ENCODE measurements at regions not wholly inside any gene's neighbourhood (a gene's known extent, or its start where the extent isn't known, plus 50 kb on each side); places are given as distances from the start of the nearest gene placed in this dataset.

- Histone ChIP-seq H3K27ac (ENCODE audit: low read length) (no peak overlapping the region), H3K4me1 (ENCODE audit: low read length) (peaks cover 40% of the 10 kb centered on the region), H2AFZ (ENCODE audit: low read depth, low read length) (0 out of 2 replicates have a peak overlapping the region, but pooled peaks have one; percentile 64), H3K4me2 (ENCODE audit: low read length) (no peak overlapping the region), H4K20me1 (ENCODE audit: insufficient read depth, low read length) (no peaks in the 10 kb centered on the region), H3K9me3 (ENCODE audit: insufficient read depth, low read length) (no peaks in the 10 kb centered on the region), H3K79me2 (ENCODE audit: low read length) (no peaks in the 10 kb centered on the region), H3K4me3 (ENCODE audit: low read length) (no peak overlapping the region), H3K27me3 (ENCODE audit: low read depth, low read length) (no peaks in the 10 kb centered on the region), H3K36me3 (replicated peaks; ENCODE audit: low read depth, low read length) (no peaks in the 10 kb centered on the region), H3K9ac (ENCODE audit: low read length) (no peak overlapping the region)
- TF ChIP-seq CTCF (IDR thresholded peaks at IDR 0.05; ENCODE audit: low read depth, low read length): no peak
These were observed 782.5 kb upstream of the INTU start for GRCh38 chr4:126850286-126850685.

- H3K4me3 ChIP-seq (ENCODE audit: low read length): no peak overlapping the region
- no peak overlapping the region for H2AFZ ChIP-seq (ENCODE audit: low read depth, low read length)
- no peak overlapping the region for H3K9ac ChIP-seq (ENCODE audit: low read length)
- TF ChIP-seq CTCF (IDR thresholded peaks at IDR 0.05; ENCODE audit: low read depth, low read length): no peak
- TF ChIP-seq EZH2phosphoT487 (IDR thresholded peaks at IDR 0.05; ENCODE audit: low read depth): no peak
- H3K79me2 ChIP-seq (ENCODE audit: low read length): no peaks in the 10 kb centered on the region
- H4K20me1 ChIP-seq (ENCODE audit: insufficient read depth, low read length): no peaks in the 10 kb centered on the region
- H3K4me1 ChIP-seq (ENCODE audit: low read length): peaks cover 40% of the 10 kb centered on the region
- H3K27ac ChIP-seq (ENCODE audit: low read length): no peak overlapping the region
- H3K4me2 ChIP-seq (ENCODE audit: low read length): no peak overlapping the region
- no peaks in the 10 kb centered on the region for H3K36me3 ChIP-seq (replicated peaks; ENCODE audit: low read depth, low read length)
- H3K27me3 ChIP-seq (ENCODE audit: low read depth, low read length): no peaks in the 10 kb centered on the region
- no peaks in the 10 kb centered on the region for H3K9me3 ChIP-seq (ENCODE audit: insufficient read depth, low read length)
These were observed 781.4 kb upstream of the INTU start for GRCh38 chr4:126851391-126851790.

- H3K4me2 ChIP-seq (ENCODE audit: low read length): peak overlapping the region; percentile 34
- no peak overlapping the region for H3K4me3 ChIP-seq (ENCODE audit: low read length)
- no peak overlapping the region for H3K9ac ChIP-seq (ENCODE audit: low read length)
- 0 out of 2 replicates have a peak overlapping the region, but pooled peaks have one; percentile 1 for H2AFZ ChIP-seq (ENCODE audit: low read depth, low read length)
- H3K4me1 ChIP-seq (ENCODE audit: low read length): peaks cover 40% of the 10 kb centered on the region
- no peaks in the 10 kb centered on the region for H3K36me3 ChIP-seq (replicated peaks; ENCODE audit: low read depth, low read length)
- H4K20me1 ChIP-seq (ENCODE audit: insufficient read depth, low read length): no peaks in the 10 kb centered on the region
- H3K79me2 ChIP-seq (ENCODE audit: low read length): no peaks in the 10 kb centered on the region
- peak overlapping the region; percentile 70 for H3K27ac ChIP-seq (ENCODE audit: low read length)
- no peak for TF ChIP-seq EZH2phosphoT487 (IDR thresholded peaks at IDR 0.05; ENCODE audit: low read depth)
- no peak for TF ChIP-seq CTCF (IDR thresholded peaks at IDR 0.05; ENCODE audit: low read depth, low read length)
- H3K27me3 ChIP-seq (ENCODE audit: low read depth, low read length): no peaks in the 10 kb centered on the region
- no peaks in the 10 kb centered on the region for H3K9me3 ChIP-seq (ENCODE audit: insufficient read depth, low read length)
These were observed 779.0 kb upstream of the INTU start for GRCh38 chr4:126853715-126854114.

- Histone ChIP-seq H3K9ac (ENCODE audit: low read length) (no peak overlapping the region), H3K79me2 (ENCODE audit: low read length) (no peaks in the 10 kb centered on the region), H3K27me3 (ENCODE audit: low read depth, low read length) (no peaks in the 10 kb centered on the region), H3K9me3 (ENCODE audit: insufficient read depth, low read length) (no peaks in the 10 kb centered on the region), H3K36me3 (replicated peaks; ENCODE audit: low read depth, low read length) (no peaks in the 10 kb centered on the region), H3K4me1 (ENCODE audit: low read length) (peaks cover 32% of the 10 kb centered on the region), H3K4me2 (ENCODE audit: low read length) (no peak overlapping the region), H2AFZ (ENCODE audit: low read depth, low read length) (no peak overlapping the region), H3K4me3 (ENCODE audit: low read length) (no peak overlapping the region), H3K27ac (ENCODE audit: low read length) (no peak overlapping the region), H4K20me1 (ENCODE audit: insufficient read depth, low read length) (no peaks in the 10 kb centered on the region)
- TF ChIP-seq EZH2phosphoT487 (IDR thresholded peaks at IDR 0.05; ENCODE audit: low read depth) (no peak), CTCF (IDR thresholded peaks at IDR 0.05; ENCODE audit: low read depth, low read length) (no peak)
These were observed 775.9 kb upstream of the INTU start for GRCh38 chr4:126856906-126857305.
